ENCODE measurements at regions not wholly inside any gene's neighbourhood (a gene's known extent, or its start where the extent isn't known, plus 50 kb on each side); places are given as distances from the start of the nearest gene placed in this dataset.

GRCh38 chr4:156660465-156660864 lies 311.1 kb downstream of the PDGFC start:
- TF ChIP-seq POLR2AphosphoS5 (IDR thresholded peaks at IDR 0.05; ENCODE audit: low read depth, low read length) (no peak), POLR2A (IDR thresholded peaks at IDR 0.05; ENCODE audit: low read depth, low read length) (no peak), TAF1 (IDR thresholded peaks at IDR 0.05; ENCODE audit: borderline replicate concordance, low read depth, low read length) (no peak)
